HG02678 (cell line): ENCODE measurements at regions not wholly inside any gene's neighbourhood (a gene's known extent, or its start where the extent isn't known, plus 50 kb on each side); places are given as distances from the start of the nearest gene placed in this dataset.

Experiments
- ATAC-seq: cut with Tn5 transposase; IDR thresholded peaks from one replicate; pipeline ENCODE4 v1.9.1; 2021; ENCODE audit warnings: mild to moderate bottlenecking, moderate library complexity; ENCODE audit not compliant: unreplicated experiment

- no peak for ATAC-seq
These were observed 1019.4 kb upstream of the CDH2 start for GRCh38 chr18:29196307-29196706.

GRCh38 chr18:29191263-29191662 is 1014.3 kb upstream of the CDH2 start:
- no peak for ATAC-seq

GRCh38 chr18:29188760-29189159 is 1011.8 kb upstream of the CDH2 start:
- ATAC-seq, result no peak

- no peak for ATAC-seq
These were observed 1008.9 kb upstream of the CDH2 start for GRCh38 chr18:29185801-29186200.

- no peak for ATAC-seq
These were observed 1007.7 kb upstream of the CDH2 start for GRCh38 chr18:29184654-29185053.

- ATAC-seq, result no peak
These were observed 1004.4 kb upstream of the CDH2 start for GRCh38 chr18:29181151-29181901.

- no peak for ATAC-seq
These were observed 999.8 kb upstream of the CDH2 start for GRCh38 chr18:29176681-29177080.

- no peak for ATAC-seq
These were observed 998.0 kb upstream of the CDH2 start for GRCh38 chr18:29174891-29175290.

- ATAC-seq, result no peak
These were observed 995.8 kb upstream of the CDH2 start for GRCh38 chr18:29172756-29173067.

GRCh38 chr18:29171892-29172755 is 995.2 kb upstream of the CDH2 start:
- ATAC-seq, result no peak

GRCh38 chr18:29169599-29169998 is 992.7 kb upstream of the CDH2 start:
- no peak for ATAC-seq

GRCh38 chr18:29164993-29165599 is 988.2 kb upstream of the CDH2 start:
- no peak for ATAC-seq

- no peak for ATAC-seq
These were observed 987.2 kb upstream of the CDH2 start for GRCh38 chr18:29164020-29164706.

GRCh38 chr18:29163596-29163995 is 986.7 kb upstream of the CDH2 start:
- ATAC-seq, result no peak

GRCh38 chr18:29161429-29161828 is 984.5 kb upstream of the CDH2 start:
- no peak for ATAC-seq

- ATAC-seq, result no peak
These were observed 983.2 kb upstream of the CDH2 start for GRCh38 chr18:29160170-29160569.

- no peak for ATAC-seq
These were observed 981.0 kb upstream of the CDH2 start for GRCh38 chr18:29157905-29158304.

- ATAC-seq, result no peak
These were observed 980.3 kb upstream of the CDH2 start for GRCh38 chr18:29157057-29157780.

GRCh38 chr18:29156531-29156930 is 979.6 kb upstream of the CDH2 start:
- ATAC-seq, result no peak
